Glomerular visceral epithelial cell (primary cell): ENCODE measurements at regions not wholly inside any gene's neighbourhood (a gene's known extent, or its start where the extent isn't known, plus 50 kb on each side); places are given as distances from the start of the nearest gene placed in this dataset.
A peak's percentile ranks its signal among the peaks of the same experiment; 100 is the strongest.
"Not testable (repeated sequence)": the region's sequence is repeated elsewhere in the genome, so short reads cannot be mapped to it uniquely, and the experiment has no call there.

Source experiments
- DNase-seq: peaks from one replicate; pipeline ENCODE4 v3.0.0-alpha.2; 2016; ENCODE audit errors: extremely low spot score

DNA sequence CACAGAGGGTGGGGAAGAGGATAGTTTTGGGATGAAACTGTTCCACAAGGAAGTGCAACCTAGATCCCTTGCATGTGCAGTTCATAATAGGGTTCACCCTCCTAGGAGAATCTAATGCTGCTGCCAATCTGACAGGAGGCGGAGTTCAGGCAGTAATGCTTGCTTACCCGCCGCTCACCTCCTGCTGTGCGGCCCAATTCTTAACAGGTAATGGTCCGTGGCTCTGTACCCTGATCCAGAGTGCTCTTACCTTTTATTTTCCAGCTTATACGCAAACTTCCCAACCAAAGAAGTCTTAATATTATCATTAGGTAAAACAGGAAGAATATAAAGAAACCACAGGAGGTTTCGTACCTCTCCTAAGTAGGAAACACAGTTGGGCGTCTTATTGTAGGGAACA, 82.7 kb upstream of the CD302 start:
- DNase-seq: no peak

DNA sequence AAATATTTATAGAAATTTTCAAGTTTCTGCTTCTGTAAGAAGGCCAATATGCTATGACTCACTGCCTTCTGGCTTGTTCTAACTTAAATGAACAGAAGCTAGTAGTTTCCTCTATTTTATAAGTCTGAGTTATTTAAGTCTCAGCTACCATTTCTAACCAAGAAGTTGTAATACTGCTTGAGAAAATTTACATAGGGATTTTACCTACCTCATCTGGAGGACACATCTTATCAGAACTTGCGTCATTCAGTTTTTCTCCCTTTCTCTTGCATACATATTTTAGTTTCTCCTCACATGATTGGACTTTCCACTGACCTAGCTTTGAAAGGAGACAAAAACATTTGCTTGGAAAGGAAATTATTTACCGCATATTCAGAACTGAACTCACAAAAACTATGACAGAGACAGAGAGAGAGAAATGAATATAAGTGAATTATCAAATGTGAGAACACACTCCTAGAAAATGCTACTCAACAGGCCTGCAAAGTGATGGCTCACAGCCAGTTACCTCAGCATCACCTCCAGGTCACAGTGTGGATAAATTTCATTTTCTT, 81.1 kb upstream of the CD302 start:
- DNase-seq: no peak

DNA sequence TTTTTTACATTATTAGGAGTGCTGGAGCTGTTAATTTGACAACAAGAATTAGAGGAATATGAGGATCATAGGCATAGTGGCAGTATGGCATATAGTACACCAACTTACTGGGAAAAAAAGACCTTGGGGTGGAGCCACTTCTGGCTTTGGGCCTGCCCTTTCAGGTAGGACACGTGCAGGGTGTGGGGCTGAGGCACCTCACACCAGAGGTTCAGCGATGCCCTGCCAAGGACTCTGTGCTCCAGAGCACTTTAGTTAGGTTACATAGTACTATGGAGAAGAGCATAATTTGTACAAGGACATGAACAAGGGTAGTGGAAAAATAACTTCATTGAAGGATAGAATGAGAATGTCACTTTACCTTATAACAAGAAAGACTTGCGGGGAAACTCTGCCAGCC, 77.1 kb upstream of the CD302 start:
- no peak for DNase-seq

DNA sequence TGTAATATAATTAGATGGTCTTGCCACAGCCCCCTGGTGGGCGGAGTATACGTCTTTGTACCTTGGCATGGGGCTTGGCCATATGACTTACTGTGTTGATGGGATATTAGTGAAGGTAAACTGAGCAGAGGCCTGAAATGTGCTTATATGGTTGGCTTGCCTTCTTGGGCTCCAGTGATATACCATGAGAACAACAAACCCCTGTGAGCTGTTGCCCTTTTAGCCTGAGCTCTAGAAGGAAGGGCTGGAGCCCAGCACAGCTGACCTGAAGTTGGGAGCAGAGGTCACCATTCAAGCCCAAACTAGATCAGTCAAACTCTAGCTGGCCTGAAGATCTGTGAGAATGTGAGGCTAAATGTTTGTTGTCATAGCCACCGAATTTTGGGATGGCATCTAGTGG, 75.2 kb upstream of the CD302 start:
- peak; percentile 5 for DNase-seq

DNA sequence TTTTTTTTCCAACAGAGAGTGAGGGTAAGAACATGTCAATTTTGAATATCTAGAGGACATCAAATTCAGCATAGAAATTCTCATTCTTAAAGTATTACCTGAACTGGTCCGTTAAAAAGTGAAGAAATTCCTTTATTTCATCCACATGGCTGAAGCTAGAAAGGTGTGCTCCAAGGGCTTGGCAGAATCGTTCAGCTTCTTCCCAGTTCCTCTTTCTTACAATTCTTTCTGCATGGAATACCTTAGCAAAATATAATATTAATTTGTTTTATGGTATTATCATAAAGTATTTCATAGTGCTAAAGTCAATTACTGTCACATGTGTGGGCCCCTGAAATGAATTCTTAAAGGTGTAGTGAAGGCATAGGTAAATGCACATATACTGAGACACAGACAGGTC, 74.3 kb upstream of the CD302 start:
- no peak for DNase-seq

DNA sequence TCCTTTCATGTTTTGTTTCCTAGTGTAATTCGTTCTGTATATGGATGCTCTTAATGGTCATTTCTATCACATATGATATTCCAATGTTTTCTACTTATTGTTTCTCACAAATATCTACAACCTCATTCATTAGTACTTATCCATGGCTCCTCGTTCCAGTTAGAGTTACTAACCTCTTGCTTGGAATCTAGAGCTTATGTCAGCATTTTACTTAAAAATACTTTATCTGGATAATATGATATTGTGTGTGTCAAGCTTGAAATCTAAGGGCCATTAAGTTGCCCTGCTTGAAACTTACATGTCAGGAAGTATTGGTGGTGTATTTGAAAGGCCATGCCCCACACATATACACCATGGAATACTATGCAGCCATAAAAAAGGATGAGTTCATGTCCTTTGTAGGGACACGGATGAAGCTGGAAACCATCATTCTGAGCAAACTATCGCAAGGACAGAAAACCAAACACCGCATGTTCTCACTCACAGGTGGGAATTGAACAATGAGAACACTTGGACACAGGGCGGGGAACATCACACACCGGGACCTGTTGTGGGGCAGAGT, 70.7 kb upstream of the CD302 start:
- not testable (repeated sequence) for DNase-seq

DNA sequence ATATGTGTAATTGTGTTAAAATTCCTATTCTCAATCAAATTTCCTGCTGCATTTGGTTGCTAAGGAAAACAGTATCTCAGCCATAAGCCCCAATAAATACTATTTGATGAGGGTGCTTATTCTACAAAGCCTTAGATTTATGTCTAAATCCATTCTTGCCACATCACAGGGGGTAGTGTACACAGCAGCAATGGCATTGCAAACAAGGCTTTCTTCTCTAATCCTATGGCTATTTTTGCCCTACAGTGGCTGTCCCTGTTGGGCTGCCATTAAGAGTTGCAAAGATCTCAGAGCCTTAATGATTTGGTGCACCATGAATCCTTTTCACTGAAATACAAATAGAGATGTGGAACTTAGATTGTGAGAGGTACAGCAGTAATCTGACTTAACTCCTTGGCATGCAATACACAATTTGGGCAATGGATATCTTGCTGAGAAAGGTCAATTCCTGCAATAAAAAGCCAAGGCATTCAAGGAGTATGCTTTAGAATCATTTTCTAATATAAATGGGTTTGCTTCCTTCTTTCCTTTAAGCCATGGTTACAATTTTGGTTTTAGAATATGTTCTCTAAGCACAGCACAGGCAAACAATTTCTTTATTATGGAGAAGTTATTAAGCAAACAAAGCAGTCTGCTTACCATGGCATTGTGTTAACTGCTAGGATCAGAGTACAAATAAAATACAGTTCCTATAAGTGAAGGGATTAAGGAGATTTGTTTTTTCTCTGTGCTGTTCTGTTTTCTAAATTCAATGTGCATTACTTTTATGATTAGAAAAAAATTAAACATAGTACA, 69.8 kb upstream of the CD302 start:
- no peak for DNase-seq

DNA sequence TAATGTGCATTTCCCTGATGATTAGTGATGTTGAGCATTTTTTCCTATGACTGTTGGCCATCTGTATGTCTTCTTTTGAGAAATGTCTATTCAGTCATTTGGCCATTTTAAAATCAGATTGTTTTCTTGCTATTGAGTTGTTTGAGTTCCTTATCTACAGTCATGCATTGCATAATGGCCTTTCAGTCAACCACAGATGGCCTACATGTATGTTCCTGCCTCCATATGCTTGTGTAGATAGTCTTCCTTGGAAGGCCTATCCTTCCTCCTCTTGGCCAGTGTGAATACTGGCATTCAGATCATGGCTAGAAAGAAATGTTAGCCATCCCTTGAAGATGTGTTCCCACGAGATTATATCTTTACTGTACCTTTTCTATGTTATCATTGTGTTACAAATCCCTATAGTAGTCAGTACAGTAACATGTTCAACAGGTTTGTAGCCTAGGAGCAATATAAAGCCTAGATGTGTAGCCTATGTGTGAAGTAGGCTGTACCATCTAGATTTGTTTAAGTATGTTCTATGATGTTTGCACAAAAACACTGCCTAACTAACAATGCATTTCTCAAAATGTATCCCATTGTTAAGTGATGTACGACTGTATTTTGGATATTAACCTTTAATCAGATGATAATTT, 65.6 kb upstream of the CD302 start:
- DNase-seq: no peak

DNA sequence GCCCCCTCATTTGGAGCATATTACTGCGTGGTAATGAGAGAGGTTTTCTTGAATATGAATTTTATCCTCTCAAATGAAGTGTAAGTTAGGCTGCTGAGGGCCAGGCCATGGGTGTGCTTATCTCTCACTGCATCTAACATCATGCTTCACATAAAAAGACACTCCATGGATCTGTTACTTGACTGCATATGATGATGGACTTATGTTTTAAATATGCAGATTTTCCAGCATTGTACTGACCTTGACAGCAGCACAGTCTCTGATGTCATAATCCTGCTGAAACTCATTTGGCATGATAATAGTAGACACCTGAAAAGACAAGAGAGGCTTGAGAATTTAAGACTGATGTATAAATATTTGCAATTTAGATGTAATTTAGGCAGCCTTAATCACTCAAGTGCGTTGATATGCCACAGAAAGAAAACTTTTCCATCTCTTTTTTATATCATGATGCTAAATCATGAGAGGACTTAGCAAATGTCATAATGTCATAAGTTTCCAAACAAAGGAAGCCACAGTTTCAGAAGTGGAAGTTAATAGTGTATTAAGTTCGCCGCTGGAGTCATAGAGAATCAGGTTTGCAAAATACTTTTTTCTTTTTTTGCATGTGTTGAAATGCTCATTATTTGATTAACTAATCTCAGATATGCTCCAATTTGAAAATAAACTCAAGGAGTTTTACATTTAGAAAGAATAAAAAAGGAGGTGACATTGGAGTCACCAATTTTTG, 62.7 kb upstream of the CD302 start:
- DNase-seq: no peak

DNA sequence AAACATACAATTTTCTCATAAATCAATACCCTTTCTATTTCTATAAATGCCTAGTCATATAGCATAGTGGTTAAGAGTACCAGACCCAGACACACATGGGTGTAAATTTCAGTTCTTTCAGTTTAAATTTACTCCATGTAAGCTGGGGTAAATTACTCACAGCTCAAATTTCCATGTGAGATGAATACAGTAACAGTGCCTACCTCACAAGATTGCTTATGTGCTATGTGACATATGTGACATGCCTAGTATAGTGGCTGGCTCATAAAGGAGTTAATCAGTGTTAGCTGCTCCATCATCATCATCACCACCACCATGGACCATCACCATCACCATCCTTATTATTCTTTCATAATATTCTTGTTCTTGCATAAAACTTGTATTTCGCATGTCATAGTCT, 61.6 kb upstream of the CD302 start:
- no peak for DNase-seq

DNA sequence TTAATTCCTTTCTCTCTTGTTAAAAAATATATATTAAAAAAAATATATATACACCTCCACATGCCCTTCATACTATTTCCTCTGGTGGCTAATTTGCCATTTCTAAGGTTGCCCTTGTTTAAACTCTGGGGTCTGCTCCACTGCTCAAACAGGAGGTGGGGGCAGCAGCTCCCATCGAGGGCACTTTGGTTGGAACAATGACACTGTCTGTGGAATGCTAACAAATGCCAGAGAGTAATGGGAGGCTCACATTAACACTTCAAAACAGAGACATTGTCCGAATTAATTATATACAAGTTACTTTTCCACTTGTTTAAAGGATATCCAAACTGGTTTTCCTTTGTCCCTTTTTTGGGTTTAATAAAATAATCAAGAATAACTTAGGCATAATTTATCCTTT, 58.8 kb upstream of the CD302 start:
- no peak for DNase-seq

DNA sequence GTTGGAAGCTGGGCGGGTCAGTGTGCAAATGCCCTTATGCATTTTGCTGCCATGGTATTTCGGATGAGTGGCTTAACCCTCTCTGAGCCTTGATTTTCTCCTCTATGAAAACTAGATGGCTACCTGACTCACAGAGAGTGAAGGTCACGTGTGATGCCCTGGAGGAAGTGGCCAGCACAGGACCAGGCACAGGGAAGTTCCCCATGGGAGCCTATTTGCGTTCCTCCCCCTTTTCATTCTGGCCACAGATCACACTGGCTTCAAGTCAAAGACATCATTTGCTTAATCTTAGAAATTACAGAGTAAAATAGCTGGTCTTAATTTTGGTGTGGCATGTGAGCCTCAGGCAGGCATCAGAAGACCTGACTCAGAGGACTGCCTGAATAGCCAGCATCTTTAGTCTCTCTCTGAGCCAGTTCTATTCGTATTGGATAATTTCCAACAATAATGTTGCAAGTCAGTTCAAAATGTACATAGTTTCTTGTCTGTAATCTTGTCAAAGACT, 57.6 kb upstream of the CD302 start:
- DNase-seq: no peak

DNA sequence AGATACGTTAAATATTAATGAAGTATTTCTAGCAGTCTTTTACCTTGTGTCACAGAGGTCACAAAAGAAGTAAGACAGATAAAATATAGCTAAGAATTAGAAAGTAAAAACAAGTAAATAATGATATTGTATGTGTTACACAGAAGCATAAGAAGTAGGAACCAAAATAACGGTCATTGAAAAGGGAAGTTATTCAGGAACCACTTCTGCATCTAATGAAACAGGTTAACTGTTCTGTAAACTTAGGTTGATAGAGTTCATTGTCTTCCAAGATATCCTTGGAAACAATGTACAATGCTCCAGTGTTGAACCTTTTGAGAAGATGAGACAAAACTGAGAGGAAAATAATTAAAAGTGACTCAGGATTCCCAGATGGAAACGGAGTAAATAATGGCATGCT, 57.1 kb upstream of the CD302 start:
- DNase-seq: no peak

DNA sequence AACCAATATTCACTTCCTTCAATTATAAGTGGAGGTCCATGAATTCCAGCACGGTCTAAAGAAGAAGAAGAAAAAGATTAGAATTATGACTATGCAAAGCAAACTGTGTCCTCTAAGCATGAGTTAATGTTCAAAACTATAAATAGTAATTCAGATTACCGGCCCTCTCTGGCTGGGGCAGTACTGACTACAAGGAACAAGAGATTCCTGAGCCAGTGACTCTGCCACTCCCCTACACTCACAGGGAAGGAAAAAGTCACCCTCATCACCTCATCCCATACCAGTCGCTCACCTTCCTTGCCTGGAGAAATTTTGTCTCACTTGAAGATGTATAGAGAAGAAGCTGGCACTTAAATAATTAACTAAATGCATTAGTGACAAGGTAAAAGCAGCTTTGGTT, 56.5 kb upstream of the CD302 start:
- no peak for DNase-seq

DNA sequence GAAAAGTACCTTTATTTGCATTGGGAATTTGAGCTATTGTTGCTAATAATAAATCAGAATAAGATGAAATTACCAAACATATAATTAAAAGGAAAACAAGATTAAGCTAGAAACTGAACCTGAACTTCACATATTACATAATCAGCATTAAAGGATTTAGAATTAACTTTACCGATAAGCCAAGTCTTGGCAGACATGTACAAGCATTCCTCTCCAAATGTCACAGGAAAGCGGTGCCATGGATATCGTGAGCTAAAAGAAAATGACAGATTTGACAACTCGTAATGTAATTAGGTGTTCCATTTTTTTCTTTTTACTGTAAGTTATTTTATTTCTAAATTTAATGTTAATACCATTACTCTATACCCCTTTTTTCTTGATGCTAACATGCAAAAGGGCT, 55.1 kb upstream of the CD302 start:
- DNase-seq: no peak

DNA sequence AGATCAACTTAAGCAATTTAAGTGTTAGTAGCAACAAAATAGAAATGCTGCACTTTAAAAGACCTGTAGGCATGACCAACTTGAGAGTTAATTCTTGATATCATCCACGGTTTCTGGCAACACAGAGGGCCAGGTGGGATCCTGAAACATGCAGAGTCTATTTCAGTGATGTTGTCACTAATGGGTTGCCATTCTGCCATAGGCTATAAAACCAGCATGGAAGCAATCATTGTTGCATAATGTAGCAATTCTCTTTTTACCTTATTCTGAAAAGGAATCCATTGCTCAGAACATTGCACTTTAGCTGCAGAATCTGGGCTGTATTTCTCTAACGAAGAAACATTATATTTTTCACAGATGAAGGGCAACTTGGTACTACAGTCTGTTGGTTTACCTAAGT, 53.9 kb upstream of the CD302 start:
- no peak for DNase-seq

DNA sequence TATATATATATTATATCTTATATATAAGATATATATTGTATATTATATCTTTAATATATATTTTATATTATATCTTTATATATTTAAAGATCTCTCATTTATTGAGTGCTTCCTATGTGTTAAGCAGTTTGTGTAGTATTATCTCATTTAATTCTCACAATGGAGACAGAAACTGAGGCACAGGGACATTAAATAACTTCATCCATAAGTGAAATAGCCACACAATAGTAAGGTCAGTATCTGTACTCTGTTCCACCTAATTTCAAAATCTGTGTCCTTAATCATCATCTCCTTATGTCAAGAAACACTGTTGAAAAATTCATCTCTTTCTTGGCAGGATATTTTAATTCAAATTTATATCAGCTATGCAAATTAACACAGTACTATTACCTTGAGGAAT, 52.8 kb upstream of the CD302 start:
- no peak for DNase-seq

DNA sequence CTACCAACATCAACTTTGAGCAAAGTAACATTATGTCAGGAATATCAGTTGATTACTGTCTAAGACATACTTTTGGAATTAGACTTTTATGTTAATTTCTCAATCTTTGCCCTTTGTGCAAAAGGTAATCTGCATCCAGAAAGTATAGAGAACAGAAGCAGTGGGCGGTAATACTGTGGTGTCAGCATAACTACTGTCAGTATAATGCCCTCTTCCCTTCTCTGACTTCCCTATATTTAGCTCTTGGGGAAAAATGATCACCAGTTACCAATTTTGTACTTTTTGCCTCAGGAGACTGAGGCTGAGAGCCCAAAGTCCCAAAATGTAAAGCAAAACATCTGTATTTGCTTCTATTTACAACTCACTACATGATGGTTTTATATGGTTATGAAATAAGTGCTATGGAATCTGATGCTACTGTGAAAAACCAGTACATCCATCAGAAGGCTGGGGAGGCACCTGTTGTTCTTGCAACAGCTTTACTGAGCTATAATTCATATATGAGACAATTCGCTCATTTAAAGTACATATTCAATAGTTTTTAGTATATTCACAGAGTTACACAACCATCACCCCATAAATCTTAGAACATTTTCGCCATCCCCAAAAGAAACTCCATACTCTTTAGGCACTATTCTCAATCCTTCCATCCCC, 51.3 kb upstream of the CD302 start:
- no peak for DNase-seq
